NCI-H526 (cell line): ENCODE measurements at regions not wholly inside any gene's neighbourhood (a gene's known extent, or its start where the extent isn't known, plus 50 kb on each side); places are given as distances from the start of the nearest gene placed in this dataset.

ENCODE experiments used
- DNase-seq, 2 experiments: peaks; one replicate each; lab custom pipeline; 2025; lab: John Stamatoyannopoulos, UW

- DNase-seq = no peak
Measured at GRCh38 chr22:49640366-49641095, 187.1 kb downstream of the BRD1 start.

GRCh38 chr22:49639956-49640355 is 187.7 kb downstream of the BRD1 start:
- DNase-seq = no peak

DNA sequence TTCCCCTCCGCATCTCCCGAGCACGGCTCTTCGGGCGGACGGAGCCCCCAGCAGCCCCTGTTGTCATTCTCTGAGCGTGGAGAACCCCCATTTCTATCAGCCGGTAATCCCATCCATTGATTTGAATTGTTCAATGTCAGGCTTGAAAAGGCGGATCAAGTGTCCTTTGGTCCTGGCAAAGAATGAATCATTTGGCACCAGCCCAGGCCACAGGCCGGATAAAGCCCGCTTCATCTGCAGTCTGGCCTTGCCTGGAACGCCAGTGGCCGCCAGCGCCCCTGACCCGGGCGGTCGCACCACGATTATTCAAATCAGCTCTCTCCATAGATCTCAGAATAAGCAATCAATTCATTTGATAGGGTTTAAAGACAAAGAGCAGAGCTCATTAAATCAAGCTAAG is 188.9 kb downstream of the BRD1 start:
- DNase-seq = no peak

DNA sequence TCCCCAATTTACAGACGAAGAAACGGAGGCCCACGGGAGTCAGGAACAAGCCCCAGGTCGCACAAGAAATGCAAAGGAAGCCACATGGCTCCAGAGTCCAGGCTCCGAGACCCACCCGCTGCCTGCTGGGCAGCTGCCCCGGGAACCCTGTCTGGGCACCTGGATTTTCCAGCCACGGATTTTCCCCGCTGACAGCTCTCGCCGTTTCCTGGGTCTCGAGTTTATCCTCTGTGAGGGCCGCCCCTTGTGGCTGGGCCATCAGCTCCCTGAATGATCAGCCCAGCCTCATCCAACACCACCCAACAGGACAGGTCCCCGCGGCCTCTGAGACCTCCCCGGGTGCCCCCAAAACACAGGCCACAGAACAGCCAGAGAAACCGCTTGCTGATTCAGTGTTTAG is 189.7 kb downstream of the BRD1 start:
- no peak for DNase-seq

- DNase-seq = no peak
Measured at GRCh38 chr22:49637255-49637760, 190.4 kb downstream of the BRD1 start.

DNA sequence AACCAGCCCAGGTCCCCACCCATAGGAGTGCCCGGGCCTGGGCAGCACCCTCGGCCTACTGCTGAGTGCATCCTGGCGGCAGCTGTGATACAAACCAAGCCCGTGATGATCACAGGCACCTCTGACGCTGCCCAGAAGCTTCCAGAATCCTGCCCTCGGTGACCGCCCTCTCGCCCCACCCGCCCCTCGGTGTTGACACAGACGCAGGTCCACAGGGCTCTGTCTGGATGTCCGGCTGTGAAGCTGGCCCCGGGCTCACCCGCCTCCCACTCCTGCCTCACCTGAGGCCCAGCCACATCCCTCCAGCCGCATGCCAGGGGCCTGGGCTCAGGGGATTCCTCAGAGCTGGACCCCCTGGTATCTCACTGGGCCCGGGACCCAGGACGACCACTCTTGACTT is 191.0 kb downstream of the BRD1 start:
- DNase-seq = no peak

- no peak for DNase-seq
Measured at GRCh38 chr22:49636214-49636613, 191.5 kb downstream of the BRD1 start.

DNA sequence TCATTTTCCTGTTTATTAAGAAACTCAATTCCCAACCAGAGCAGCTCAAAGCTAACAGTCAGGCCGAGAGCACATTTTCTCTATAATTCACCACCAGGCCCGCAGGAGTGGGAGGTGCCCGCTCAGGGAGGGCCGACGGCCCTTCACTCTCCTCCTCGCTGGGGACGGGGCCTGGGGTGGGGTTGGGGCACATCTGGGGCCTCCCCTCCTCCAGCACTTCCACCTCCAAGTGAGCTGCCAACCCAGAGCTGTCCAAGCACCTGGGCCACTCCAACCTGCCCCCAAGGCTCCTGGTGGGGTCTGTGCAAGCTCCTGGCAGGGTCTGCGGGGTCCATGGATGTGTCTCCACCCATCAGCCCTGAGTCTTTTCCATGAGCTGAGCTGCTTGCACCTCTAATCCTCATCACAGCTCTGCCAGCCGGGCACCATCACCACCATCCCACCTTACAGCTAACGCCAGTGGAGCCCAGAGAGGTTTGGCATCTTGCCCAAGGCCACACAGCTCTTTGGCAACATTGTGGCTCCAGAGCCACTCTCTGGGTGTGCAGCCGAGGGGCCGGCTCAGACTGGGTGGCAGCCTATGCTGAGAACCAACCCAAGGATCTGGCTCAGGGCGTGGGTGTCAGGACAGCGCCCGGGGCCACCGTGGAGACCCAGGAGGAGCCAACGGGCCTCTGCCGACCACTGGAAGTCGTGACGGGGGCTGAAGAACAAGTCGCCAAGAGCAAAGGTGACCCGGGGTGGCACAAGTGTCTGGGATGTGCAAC is 193.5 kb downstream of the BRD1 start:
- no peak for DNase-seq

- DNase-seq = no peak
Measured at GRCh38 chr22:49633010-49633324, 194.7 kb downstream of the BRD1 start.

DNA sequence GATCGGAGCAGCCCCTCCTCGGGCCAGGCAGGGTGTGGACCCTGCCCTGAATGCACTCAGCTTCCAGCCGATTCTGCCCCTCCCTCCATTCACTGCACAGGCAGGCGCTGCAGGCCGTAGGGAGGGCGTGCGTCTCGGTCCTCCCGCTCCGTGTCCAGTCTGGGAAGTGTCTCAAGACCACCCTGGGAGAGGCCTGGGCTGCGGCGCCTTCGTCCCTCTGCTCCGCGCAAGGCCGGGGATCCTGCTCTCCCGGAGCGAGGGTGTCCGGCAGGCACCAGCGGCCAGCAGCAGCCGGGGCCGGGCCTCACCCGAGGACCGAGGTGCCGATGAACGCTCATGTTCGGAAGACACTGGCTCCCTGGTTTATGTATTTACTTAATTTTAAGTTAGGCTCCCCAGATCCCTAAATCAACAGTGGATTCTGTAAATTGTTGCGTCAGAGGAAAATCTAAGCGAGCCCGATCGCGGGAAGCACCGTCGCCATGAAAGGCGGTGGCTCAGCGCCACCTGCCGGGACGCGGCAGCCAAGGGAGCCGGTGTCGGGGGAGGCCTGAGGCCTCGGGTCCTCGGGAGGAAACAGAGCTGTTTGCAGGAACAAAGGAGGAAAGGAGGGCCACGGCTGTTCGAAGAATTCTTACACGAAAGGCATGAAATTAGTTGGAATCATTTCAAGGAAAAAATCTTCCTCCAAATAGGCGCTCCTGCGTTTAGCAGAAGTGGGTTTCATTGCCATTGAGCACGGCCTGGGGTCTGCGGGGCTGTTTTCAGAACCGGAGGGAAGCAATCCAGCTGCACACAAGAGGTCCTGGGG is 195.3 kb downstream of the BRD1 start:
- DNase-seq = peak in 1 of 2 experiments; percentile 77

DNA sequence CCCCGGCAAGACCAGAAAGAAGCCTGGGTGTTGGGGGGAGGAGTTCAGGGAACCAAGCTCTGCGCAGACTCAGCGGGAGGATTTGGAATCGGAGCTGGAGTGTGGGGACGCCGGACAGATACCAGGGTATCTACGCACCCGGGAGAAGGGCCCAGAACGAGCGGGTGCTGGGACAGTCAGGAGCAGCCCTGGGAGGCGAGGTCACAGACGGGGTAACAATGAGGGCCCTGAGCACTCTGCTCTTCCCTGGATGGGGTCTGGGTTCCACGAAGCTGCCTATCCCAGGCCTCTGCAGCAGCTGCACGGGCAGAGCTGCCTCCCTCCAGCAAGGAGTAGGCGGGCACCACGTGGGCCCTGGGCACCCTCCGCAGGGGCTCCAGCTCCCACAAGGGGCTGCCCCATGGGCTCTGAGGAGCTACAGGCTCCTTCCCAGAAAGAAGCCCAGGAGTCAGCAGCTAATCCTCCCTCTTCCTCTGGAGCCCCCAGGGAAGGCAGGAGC is 197.2 kb downstream of the BRD1 start:
- no peak for DNase-seq

DNA sequence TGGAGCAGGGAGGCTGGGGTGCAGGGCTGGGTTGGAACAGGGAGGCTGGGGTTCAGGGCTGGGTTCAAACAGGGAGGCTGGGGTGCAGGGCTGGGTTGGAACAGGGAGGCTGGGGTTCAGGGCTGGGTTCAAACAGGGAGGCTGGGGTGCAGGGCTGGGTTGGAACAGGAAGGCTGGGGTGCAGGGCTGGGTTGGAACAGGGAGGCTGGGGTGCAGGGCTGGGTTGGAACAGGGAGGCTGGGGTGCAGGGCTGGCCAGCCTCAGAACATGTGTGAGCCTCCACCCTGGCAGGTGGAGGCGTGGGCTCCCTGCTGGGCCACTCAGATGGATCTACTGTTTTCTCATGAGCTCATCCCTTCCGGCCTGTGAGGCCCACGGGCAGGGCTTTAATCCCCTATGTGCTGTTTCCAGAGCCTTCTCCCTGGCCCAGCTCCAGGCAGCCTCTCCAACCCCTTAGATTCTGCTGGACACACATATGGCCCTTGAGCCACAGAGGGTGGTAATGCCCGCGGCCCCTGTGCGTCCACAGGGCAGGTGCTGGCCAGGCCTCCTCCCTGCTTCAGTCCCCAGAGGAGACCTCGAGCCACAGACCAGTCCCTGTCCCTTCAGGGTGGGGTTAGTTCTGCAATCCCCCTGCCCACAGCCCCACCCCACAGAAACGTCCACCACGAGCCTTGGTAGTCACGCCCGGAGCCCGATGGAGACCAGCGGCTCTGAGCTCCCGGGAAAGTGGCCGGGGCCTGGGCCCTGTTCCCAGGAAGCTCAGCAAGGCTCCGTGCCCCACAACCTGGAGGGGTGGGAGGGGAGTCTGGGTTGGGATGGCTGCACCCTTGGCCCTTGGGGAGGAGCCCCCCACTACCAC is 197.9 kb downstream of the BRD1 start:
- no peak for DNase-seq

DNA sequence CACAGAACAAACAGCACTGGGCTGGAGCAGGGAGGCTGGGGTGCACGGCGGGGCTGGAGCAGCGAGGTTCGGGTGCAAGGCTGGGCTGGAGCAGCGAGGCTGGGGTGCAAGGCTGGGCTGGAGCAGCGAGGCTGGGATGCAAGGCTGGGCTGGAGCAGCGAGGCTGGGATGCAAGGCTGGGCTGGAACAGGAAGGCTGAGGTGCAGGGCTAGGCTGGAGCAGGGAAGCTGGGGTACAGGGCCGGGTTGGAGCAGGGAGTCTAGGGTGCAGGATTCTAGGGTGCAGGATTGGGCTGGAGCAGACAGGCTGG is 198.5 kb downstream of the BRD1 start:
- no peak for DNase-seq

DNA sequence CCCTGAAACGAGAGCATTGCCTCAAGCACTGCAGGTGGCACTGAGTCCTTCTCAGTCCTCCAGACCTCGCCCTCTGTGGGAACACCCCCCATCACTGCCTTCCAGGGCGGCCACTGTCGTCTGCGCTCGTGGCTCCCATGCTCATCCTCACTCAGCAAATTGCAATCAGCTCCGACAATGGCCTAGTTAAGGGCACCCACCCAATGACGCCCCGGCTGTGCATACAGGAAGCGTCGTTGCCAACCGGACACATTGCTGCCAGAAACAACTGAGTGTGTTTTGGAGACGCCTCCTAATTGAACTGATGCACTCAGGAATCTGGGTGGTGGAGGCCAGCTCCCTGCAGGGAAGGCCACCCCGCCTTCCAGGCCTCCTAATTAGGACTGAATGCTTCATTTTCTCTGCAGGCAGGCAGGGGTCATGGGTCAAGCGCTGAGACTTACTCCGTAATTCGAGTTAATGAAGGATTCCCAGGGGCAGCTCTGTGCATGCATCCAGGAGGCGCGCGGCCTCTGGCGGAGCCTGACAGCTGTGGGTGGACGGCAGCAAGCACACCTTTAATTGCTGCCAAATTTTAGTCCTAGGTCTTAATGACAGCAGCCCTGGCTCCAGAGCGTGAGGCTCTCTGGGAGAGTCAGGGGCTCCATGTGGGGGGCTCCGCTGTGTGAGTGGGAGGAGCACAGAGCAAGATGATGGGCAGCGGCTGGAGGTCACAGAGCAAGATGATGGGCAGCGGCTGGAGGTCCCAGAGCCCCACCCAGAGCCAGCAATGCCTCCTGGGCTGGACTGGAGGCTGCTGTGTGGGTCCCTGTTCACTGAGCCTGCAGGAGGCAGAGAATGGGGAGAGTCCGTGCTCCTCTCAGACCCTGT is 199.0 kb downstream of the BRD1 start:
- DNase-seq = no peak

GRCh38 chr22:49627217-49628181 is 200.2 kb downstream of the BRD1 start:
- DNase-seq = no peak

DNA sequence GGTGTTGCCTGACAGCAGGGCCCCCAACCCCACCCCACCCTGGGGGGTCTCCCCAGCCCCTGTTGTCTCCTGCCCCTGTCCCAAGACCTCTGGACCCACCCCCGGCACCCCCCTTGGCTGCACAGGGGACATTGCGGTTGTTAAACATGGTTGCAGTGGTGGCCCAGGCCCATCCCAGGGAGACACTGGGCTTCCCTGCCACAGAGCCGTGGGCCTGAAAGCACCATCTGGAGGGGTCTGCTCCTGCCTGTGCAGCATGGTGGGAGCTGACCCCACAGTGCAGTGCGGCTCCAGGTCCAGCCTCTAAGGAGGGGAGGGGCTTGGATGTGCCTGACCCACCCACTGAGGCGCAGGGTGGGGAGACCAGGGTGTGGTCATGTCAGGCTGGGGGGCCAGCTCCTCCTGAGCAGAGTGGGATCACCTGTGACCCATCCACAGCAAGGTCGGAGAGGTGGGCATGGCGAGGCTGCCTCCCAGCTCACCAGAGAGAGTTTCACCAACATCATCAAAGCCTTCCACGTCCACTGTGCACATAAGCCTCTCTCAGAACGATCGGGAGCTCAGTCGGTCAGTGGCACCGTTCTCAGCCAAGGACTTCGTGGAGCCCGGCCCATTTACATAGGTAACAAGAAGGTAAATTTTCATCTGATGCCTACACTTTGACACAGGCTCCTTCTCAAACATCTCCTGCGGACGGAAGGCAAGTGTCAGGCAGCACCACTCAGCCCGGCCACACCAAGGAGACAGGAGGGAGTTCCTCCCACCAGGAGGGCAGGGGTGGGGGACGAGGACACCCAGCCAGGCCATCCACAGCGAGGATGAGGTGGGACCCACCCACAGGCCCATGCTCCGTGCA is 201.1 kb downstream of the BRD1 start:
- no peak for DNase-seq

- DNase-seq = no peak
Measured at GRCh38 chr22:49624421-49625177, 203.1 kb downstream of the BRD1 start.

DNA sequence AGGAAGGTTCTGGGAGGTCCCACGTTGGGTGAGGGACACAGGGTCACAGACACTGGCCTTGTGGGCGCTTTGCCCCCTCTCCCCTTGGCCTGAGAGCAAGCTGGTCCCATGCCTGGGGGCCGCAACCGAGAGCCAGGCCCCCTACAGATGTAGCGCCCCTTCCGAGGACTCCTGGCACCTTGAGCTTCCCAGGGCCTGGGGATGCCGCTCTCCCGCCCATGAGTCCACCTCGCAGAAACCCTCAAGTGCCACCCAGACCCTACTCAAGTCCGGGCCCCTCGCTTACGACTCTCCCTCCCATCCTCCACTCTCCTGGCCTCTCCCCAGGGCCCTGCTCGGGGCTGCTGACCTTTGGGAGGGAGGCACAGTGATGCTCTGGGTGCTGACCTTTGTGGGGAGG is 204.0 kb downstream of the BRD1 start:
- no peak for DNase-seq
